ENCODE measurements at regions not wholly inside any gene's neighbourhood (a gene's known extent, or its start where the extent isn't known, plus 50 kb on each side); places are given as distances from the start of the nearest gene placed in this dataset.
"Not testable (repeated sequence)": the region's sequence is repeated elsewhere in the genome, so short reads cannot be mapped to it uniquely, and the experiment has no call there.

- Histone ChIP-seq H3K4me3 (no peak overlapping the region), H3K4me1 (no peaks in the 10 kb centered on the region), H3K9me3 (no peaks in the 10 kb centered on the region), H3K27ac (no peak overlapping the region), H3K27me3 (no peaks in the 10 kb centered on the region), H3K36me3 (no peaks in the 10 kb centered on the region)
- DNase-seq: no peak
- no peak for TF ChIP-seq CTCF (IDR thresholded peaks at IDR 0.05)
- ATAC-seq: no peak
- intact Hi-C loops (cut with DNase I): no loop called here
These were observed 388.1 kb upstream of the PRR20A start for GRCh38 chr13:56752636-56753035.

GRCh38 chr13:56755181-56755935 lies 385.4 kb upstream of the PRR20A start:
- Histone ChIP-seq H3K27me3 (no peaks in the 10 kb centered on the region), H3K36me3 (no peaks in the 10 kb centered on the region), H3K4me3 (no peak overlapping the region), H3K4me1 (no peaks in the 10 kb centered on the region), H3K27ac (no peak overlapping the region), H3K9me3 (no peaks in the 10 kb centered on the region)
- TF ChIP-seq CTCF (IDR thresholded peaks at IDR 0.05): no peak
- intact Hi-C loops (cut with DNase I): no loop called here
- ATAC-seq: no peak
- DNase-seq: no peak

GRCh38 chr13:56763333-56763732 lies 377.4 kb upstream of the PRR20A start:
- H3K4me3 ChIP-seq; H3K4me1 ChIP-seq; intact Hi-C loops (cut with DNase I): not testable (repeated sequence)

GRCh38 chr13:56773148-56773547 lies 367.6 kb upstream of the PRR20A start:
- no peaks in the 10 kb centered on the region for H3K4me1 ChIP-seq
- no peaks in the 10 kb centered on the region for H3K9me3 ChIP-seq
- TF ChIP-seq CTCF (IDR thresholded peaks at IDR 0.05): no peak
- no peaks in the 10 kb centered on the region for H3K36me3 ChIP-seq
- H3K4me3 ChIP-seq: no peak overlapping the region
- intact Hi-C loops (cut with DNase I): no loop called here
- no peaks in the 10 kb centered on the region for H3K27me3 ChIP-seq
- ATAC-seq: no peak
- H3K27ac ChIP-seq: no peak overlapping the region
- DNase-seq: no peak

More at GRCh38 chr13:56763333-56763732, 377.4 kb upstream of the PRR20A start:
- not testable (repeated sequence) for ATAC-seq, H3K36me3 ChIP-seq, H3K27ac ChIP-seq, H3K27me3 ChIP-seq, DNase-seq, H3K9me3 ChIP-seq

- Histone ChIP-seq H3K4me1 (no peaks in the 10 kb centered on the region), H3K27ac (no peak overlapping the region), H3K4me3 (no peak overlapping the region), H3K9me3 (no peaks in the 10 kb centered on the region), H3K36me3 (no peaks in the 10 kb centered on the region), H3K27me3 (no peaks in the 10 kb centered on the region)
- DNase-seq (no peak), ATAC-seq (no peak)
- intact Hi-C loops (cut with DNase I): no loop called here
- no peak for TF ChIP-seq CTCF (IDR thresholded peaks at IDR 0.05)
These were observed 351.2 kb upstream of the PRR20A start for GRCh38 chr13:56789527-56789926.

GRCh38 chr13:56837161-56837560 lies 303.6 kb upstream of the PRR20A start:
- Histone ChIP-seq H3K36me3 (no peaks in the 10 kb centered on the region), H3K9me3 (no peaks in the 10 kb centered on the region), H3K27ac (no peak overlapping the region), H3K4me1 (no peaks in the 10 kb centered on the region), H3K4me3 (no peak overlapping the region), H3K27me3 (no peaks in the 10 kb centered on the region)
- intact Hi-C loops (cut with DNase I): no loop called here
- no peak for DNase-seq
- no peak for ATAC-seq
- no peak for TF ChIP-seq CTCF (IDR thresholded peaks at IDR 0.05)

Data from upper lobe of right lung (tissue), 1 donor.